Fibroblast of villous mesenchyme (primary cell): ENCODE measurements at regions not wholly inside any gene's neighbourhood (a gene's known extent, or its start where the extent isn't known, plus 50 kb on each side); places are given as distances from the start of the nearest gene placed in this dataset.
"Not testable (repeated sequence)": the region's sequence is repeated elsewhere in the genome, so short reads cannot be mapped to it uniquely, and the experiment has no call there.

ENCODE experiments used
- DNase-seq: peaks from one replicate; pipeline ENCODE4 v3.0.0-alpha.2; 2010; ENCODE audit warnings: low read depth
- H3K4me3 ChIP-seq: 2 replicates; pipeline ENCODE4 v1.5.1; 2011; ENCODE audit warnings: low read depth, mild to moderate bottlenecking, low read length
- TF ChIP-seq, protein P1 (sequence below): IDR thresholded peaks from 2 replicates; pipeline ENCODE4 v1.5.1; 2012; ENCODE audit warnings: low read depth, mild to moderate bottlenecking, low read length; ENCODE audit not compliant: insufficient read depth

DNA sequence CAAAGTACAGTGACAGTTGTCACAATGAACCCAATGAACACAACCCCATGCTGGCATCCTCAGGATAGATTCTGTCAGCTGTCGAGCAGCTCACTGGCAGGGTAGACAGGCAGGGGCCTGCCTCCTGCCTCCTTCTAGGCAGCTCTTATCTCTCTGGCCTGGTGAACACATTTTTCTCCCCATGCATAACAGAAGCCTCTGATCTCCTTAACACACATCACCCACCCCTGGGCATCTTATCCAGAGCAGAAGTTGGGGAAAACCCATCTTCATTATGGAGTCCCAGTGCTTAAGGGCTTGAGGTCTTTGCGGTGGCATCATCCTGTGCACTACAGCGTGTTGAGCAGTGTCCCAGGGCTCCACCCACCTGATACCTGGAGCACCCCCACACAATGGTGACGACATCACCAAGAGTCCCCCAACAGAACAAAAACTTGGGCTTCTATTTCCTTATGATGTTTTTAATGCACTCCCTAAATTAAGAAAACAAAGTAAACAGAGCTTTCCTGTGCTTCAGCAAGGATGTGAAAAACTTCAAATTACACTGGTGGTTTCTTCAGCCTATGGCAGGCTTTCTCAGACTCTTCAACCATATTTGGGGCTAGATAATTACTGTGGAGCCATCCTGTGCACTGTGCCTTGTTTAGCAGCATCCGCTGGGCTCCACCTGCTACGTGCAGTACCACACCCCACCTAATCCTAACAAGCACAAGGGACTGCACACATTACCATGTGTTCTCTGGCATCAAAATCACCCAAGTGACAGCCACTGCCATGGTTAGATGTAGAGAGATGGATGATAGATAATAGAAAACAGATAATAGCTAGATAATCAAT lies 277.4 kb upstream of the USP9Y start:
- no peak for DNase-seq
- TF ChIP-seq, protein P1, sequence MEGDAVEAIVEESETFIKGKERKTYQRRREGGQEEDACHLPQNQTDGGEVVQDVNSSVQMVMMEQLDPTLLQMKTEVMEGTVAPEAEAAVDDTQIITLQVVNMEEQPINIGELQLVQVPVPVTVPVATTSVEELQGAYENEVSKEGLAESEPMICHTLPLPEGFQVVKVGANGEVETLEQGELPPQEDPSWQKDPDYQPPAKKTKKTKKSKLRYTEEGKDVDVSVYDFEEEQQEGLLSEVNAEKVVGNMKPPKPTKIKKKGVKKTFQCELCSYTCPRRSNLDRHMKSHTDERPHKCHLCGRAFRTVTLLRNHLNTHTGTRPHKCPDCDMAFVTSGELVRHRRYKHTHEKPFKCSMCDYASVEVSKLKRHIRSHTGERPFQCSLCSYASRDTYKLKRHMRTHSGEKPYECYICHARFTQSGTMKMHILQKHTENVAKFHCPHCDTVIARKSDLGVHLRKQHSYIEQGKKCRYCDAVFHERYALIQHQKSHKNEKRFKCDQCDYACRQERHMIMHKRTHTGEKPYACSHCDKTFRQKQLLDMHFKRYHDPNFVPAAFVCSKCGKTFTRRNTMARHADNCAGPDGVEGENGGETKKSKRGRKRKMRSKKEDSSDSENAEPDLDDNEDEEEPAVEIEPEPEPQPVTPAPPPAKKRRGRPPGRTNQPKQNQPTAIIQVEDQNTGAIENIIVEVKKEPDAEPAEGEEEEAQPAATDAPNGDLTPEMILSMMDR = no peak
- H3K4me3 ChIP-seq = no peak overlapping the region

- DNase-seq = no peak
- TF ChIP-seq, protein P1 = no peak
- no peak overlapping the region for H3K4me3 ChIP-seq
Measured at GRCh38 chrY:12425506-12425905, 275.5 kb upstream of the USP9Y start.

GRCh38 chrY:12427361-12427760 lies 273.7 kb upstream of the USP9Y start:
- no peak overlapping the region for H3K4me3 ChIP-seq
- DNase-seq = no peak
- TF ChIP-seq, protein P1 = no peak

DNA sequence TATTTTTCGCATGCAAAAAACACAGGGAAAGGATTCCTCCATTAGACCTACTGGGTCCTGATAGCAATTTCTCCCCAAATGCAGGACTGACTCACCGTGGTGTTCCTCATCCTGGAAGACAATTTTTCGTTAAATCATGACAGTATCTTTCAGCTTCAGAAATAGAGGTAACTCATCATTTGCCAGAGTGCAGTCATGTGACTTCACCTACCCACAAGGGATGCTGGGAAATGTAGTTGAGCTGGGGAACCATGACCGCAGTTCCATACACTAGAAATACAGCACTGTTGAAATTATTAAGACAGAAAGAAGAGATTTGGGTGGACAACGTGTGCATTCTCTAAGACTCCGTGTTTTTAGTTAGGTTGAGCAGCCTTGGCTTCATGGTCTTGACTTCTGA lies 269.5 kb upstream of the USP9Y start:
- TF ChIP-seq, protein P1 = no peak
- no peak overlapping the region for H3K4me3 ChIP-seq
- DNase-seq = no peak

DNA sequence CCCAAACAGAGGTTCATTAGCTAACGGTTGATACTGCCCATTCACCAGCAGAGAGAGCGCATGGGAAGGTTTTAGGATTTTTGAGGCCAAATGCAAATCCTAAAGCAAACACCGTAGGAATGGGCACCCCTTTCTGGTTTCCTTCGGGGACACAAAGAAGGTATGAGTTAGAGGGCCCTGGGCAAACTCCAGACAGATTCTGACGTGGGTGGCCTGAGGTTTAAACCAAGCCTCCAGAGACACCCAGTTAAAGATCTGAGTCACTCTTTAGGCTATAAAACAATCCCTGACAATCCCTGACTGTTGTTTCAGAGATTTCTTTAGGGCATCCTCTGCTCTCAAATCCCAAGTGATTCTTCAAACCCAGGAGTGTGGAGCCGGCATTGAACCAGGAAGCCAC lies 262.2 kb upstream of the USP9Y start:
- not testable (repeated sequence) for DNase-seq, H3K4me3 ChIP-seq

DNA sequence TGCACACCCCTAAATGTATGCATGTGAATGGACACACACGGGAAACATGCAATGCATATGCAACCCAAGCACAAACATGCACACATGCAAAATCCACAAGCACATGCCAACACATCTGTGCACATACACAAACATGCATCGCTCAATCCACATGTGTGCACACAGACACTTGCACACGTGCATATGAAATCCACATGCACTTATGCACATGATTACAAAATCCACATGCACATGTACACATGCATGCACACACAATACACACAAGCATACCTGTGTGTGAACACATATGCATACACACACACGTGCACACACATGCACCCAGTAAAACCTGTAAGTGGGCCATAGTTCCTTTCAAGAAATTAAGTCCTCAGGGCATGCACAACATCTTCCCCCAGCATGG lies 256.8 kb upstream of the USP9Y start:
- TF ChIP-seq, protein P1 = no peak
- no peak overlapping the region for H3K4me3 ChIP-seq
- DNase-seq = no peak

DNA sequence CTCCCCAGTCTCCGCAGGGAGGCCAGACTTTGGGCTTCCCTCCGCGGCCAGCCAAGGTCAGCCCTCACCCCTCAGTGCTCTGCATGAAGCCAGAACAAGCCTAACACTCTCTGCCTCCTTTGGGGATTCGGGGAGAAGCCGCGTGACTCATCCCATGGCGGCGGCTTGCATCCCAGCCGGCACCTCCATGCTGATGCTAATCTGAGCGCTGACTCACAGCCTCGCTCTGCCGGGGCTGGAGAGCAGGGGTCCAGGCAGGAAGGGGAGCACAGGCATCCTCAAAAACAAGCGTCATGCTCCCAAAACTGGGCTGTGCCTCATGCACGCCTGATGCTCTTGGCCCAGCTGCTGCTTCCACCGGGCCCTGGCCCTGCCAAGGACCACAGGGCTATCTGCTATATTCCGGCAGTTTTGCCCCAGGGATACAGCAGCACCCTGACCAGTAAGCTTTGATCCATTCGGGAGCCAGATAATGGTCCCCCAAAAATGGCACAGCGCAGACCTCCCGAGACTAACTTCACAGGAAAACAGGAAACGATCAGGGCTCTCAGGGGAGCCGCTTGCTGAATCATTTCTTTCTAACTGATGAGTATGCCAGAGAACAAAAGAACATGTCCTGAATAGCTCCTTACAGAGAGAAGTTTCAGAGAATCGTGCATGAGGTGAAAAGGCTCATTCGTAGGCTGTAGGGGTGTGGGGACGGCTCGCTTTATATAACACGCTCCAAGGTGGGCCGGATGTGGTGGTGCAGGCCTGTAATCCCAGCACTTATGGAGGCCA lies 254.4 kb upstream of the USP9Y start:
- H3K4me3 ChIP-seq, DNase-seq: not testable (repeated sequence)

- H3K4me3 ChIP-seq, DNase-seq: not testable (repeated sequence)
Measured at GRCh38 chrY:12448561-12448960, 252.5 kb upstream of the USP9Y start.

DNA sequence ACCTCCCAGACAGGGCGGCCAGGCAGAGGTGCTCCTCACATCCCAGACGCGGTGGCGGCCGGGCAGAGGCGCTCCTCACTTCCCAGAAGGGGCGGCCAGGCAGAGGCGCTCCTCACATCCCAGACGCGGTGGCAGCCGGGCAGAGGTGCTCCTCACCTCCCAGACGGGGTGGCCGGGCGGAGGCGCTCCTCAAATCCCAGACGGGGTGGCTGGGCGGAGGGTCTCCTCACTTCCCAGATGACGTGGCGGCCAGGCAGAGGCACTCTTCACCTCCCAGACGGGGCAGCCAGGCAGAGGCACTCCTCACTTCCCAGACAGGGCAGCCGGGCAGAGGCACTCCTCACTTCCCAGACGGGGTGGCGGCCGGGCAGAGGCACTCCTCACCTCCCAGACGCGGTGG lies 247.7 kb upstream of the USP9Y start:
- not testable (repeated sequence) for DNase-seq

More for the DNA sequence above, 247.7 kb upstream of the USP9Y start:
- H3K4me3 ChIP-seq = not testable (repeated sequence)
